ENCODE measurements at regions not wholly inside any gene's neighbourhood (a gene's known extent, or its start where the extent isn't known, plus 50 kb on each side); places are given as distances from the start of the nearest gene placed in this dataset.

GRCh38 chr12:75568393-75568792, 57.0 kb upstream of the KRR1 start:
- no peak overlapping the region for H2AFZ ChIP-seq (ENCODE audit: low read depth, low read length)
- H3K27me3 ChIP-seq (ENCODE audit: insufficient read depth, low read depth, low read length), result no peaks in the 10 kb centered on the region
- no peak overlapping the region for H3K4me3 ChIP-seq (ENCODE audit: low read length)
- no peaks in the 10 kb centered on the region for H4K20me1 ChIP-seq (ENCODE audit: insufficient read depth)
- H3K4me2 ChIP-seq (ENCODE audit: low read length), result no peak overlapping the region
- peaks cover 4% of the 10 kb centered on the region for H3K9me3 ChIP-seq (ENCODE audit: low read length)
- no peaks in the 10 kb centered on the region for H3K36me3 ChIP-seq (ENCODE audit: insufficient read depth, low read length)
- no peak overlapping the region for H3K27ac ChIP-seq (ENCODE audit: low read length)
- no peaks in the 10 kb centered on the region for H3F3A ChIP-seq (ENCODE audit: insufficient read depth, low read length, poor library complexity, severe bottlenecking)
- TF ChIP-seq EZH2 (IDR thresholded peaks at IDR 0.05; ENCODE audit: borderline replicate concordance, insufficient read depth, low read length, poor library complexity, severe bottlenecking), result no peak
- no peak for TF ChIP-seq RAD21 (conservative IDR thresholded peaks at IDR 0.05)
- no peak for TF ChIP-seq SMC3 (conservative IDR thresholded peaks at IDR 0.05; ENCODE audit: poor library complexity)
- TF ChIP-seq MXI1 (conservative IDR thresholded peaks at IDR 0.05; ENCODE audit: poor library complexity, severe bottlenecking), result no peak
- TF ChIP-seq CTCF (IDR thresholded peaks at IDR 0.05; ENCODE audit: poor library complexity, severe bottlenecking), result no peak
- no peak for TF ChIP-seq TAF1 (IDR thresholded peaks at IDR 0.05; ENCODE audit: low read depth)
- no peak for TF ChIP-seq POLR2AphosphoS5 (IDR thresholded peaks at IDR 0.05)
- TF ChIP-seq EP300 (conservative IDR thresholded peaks at IDR 0.05; ENCODE audit: poor library complexity, severe bottlenecking), result no peak
- TF ChIP-seq REST (IDR thresholded peaks at IDR 0.05; ENCODE audit: borderline replicate concordance), result no peak
- no peak overlapping the region for H3K9ac ChIP-seq (ENCODE audit: low read length)
- H3K79me2 ChIP-seq (replicated peaks; ENCODE audit: insufficient read depth, low read length), result no peaks in the 10 kb centered on the region
- no peaks in the 10 kb centered on the region for H3K9me2 ChIP-seq (ENCODE audit: insufficient read depth, low read length)

- H3K27me3 ChIP-seq (ENCODE audit: insufficient read depth, low read depth, low read length), result no peaks in the 10 kb centered on the region
- no peaks in the 10 kb centered on the region for H3K79me2 ChIP-seq (replicated peaks; ENCODE audit: insufficient read depth, low read length)
- no peaks in the 10 kb centered on the region for H3K9me2 ChIP-seq (ENCODE audit: insufficient read depth, low read length)
Observed at GRCh38 chr12:75565795-75566194, 54.4 kb upstream of the KRR1 start.

More at GRCh38 chr12:75565795-75566194, 54.4 kb upstream of the KRR1 start:
- Histone ChIP-seq H2AFZ (ENCODE audit: low read depth, low read length) (no peak overlapping the region), H3K9me3 (ENCODE audit: low read length) (no peaks in the 10 kb centered on the region), H3K27ac (ENCODE audit: low read length) (no peak overlapping the region), H3K9ac (ENCODE audit: low read length) (no peak overlapping the region), H3K4me3 (ENCODE audit: low read length) (no peak overlapping the region), H3K36me3 (ENCODE audit: insufficient read depth, low read length) (no peaks in the 10 kb centered on the region), H3K4me2 (ENCODE audit: low read length) (no peak overlapping the region), H4K20me1 (ENCODE audit: insufficient read depth) (no peaks in the 10 kb centered on the region), H3F3A (ENCODE audit: insufficient read depth, low read length, poor library complexity, severe bottlenecking) (no peaks in the 10 kb centered on the region)
- TF ChIP-seq EP300 (conservative IDR thresholded peaks at IDR 0.05; ENCODE audit: poor library complexity, severe bottlenecking), result no peak
- TF ChIP-seq SMC3 (conservative IDR thresholded peaks at IDR 0.05; ENCODE audit: poor library complexity), result no peak
- TF ChIP-seq POLR2AphosphoS5 (IDR thresholded peaks at IDR 0.05), result no peak
- no peak for TF ChIP-seq EZH2 (IDR thresholded peaks at IDR 0.05; ENCODE audit: borderline replicate concordance, insufficient read depth, low read length, poor library complexity, severe bottlenecking)
- no peak for TF ChIP-seq MXI1 (conservative IDR thresholded peaks at IDR 0.05; ENCODE audit: poor library complexity, severe bottlenecking)
- TF ChIP-seq CTCF (IDR thresholded peaks at IDR 0.05; ENCODE audit: poor library complexity, severe bottlenecking), result no peak
- no peak for TF ChIP-seq RAD21 (conservative IDR thresholded peaks at IDR 0.05)
- no peak for TF ChIP-seq TAF1 (IDR thresholded peaks at IDR 0.05; ENCODE audit: low read depth)
- TF ChIP-seq REST (IDR thresholded peaks at IDR 0.05; ENCODE audit: borderline replicate concordance), result no peak

Measured in neural cell (in vitro differentiated cells).